H9 (cell line): ENCODE measurements at regions not wholly inside any gene's neighbourhood (a gene's known extent, or its start where the extent isn't known, plus 50 kb on each side); places are given as distances from the start of the nearest gene placed in this dataset.

Source experiments
- DNase-seq: peaks from one replicate; pipeline ENCODE4 v3.0.0-alpha.2; 2017
- H2AFZ ChIP-seq: one replicate; pipeline ENCODE4 v1.6.1; 2013; ENCODE audit warnings: mild to moderate bottlenecking, low read length, control low read depth, moderate library complexity
- H2AK5ac ChIP-seq: 2 replicates; pipeline ENCODE4 v1.6.1; 2013; ENCODE audit warnings: low read length, control low read depth, mixed read lengths; ENCODE audit not compliant: insufficient read length
- H2BK120ac ChIP-seq: one replicate; pipeline ENCODE4 v1.6.1; 2013; ENCODE audit warnings: low read depth, mild to moderate bottlenecking, low read length, control low read depth, inconsistent platforms; ENCODE audit not compliant: poor library complexity, severe bottlenecking
- H2BK12ac ChIP-seq: 2 replicates; pipeline ENCODE4 v1.6.1; 2013; ENCODE audit warnings: low read length, control low read depth, mixed read lengths, low read depth; ENCODE audit not compliant: insufficient read length
- H2BK15ac ChIP-seq: 2 replicates; pipeline ENCODE4 v1.6.1; 2013; ENCODE audit warnings: low read depth, low read length, control low read depth
- H2BK20ac ChIP-seq: one replicate; pipeline ENCODE4 v1.6.1; 2013; ENCODE audit warnings: low read depth, mild to moderate bottlenecking, low read length, control low read depth, inconsistent platforms; ENCODE audit not compliant: poor library complexity, severe bottlenecking
- H2BK5ac ChIP-seq: 2 replicates; pipeline ENCODE4 v1.6.1; 2013; ENCODE audit warnings: low read length, control low read depth, mixed read lengths; ENCODE audit not compliant: insufficient read length
- H3K14ac ChIP-seq: 2 replicates; pipeline ENCODE4 v1.6.1; 2013; ENCODE audit warnings: low read length, control low read depth; ENCODE audit not compliant: insufficient read depth
- H3K18ac ChIP-seq: 2 replicates; pipeline ENCODE4 v1.6.1; 2013; ENCODE audit warnings: low read depth, mild to moderate bottlenecking, mixed read lengths, low read length, control low read depth; ENCODE audit not compliant: insufficient read length
- H3K23ac ChIP-seq: 2 replicates; pipeline ENCODE4 v1.6.1; 2013; ENCODE audit warnings: low read length, control low read depth, mixed read lengths, low read depth; ENCODE audit not compliant: insufficient read length
- H3K23me2 ChIP-seq: 2 replicates; pipeline ENCODE4 v1.6.1; 2013; ENCODE audit warnings: low read depth, mild to moderate bottlenecking, mixed read lengths, low read length, control low read depth; ENCODE audit not compliant: insufficient read length, poor library complexity, severe bottlenecking
- H3K27ac ChIP-seq: 2 replicates; pipeline ENCODE4 v1.5.1; 2013; ENCODE audit warnings: low read length, control low read depth, mixed read lengths, low read depth; ENCODE audit not compliant: insufficient read length
- H3K27me3 ChIP-seq: 2 replicates; pipeline ENCODE4 v1.6.1; 2013; ENCODE audit warnings: low read length, control low read depth, inconsistent platforms; ENCODE audit not compliant: insufficient read depth
- H3K4ac ChIP-seq: 2 replicates; pipeline ENCODE4 v1.6.1; 2013; ENCODE audit warnings: low read depth, mild to moderate bottlenecking, control low read depth, inconsistent platforms, low read length, moderate library complexity
- H3K4me1 ChIP-seq: 2 replicates; pipeline ENCODE4 v1.6.1; 2013; ENCODE audit warnings: low read length, control low read depth, inconsistent platforms; ENCODE audit not compliant: insufficient read depth
- H3K4me2 ChIP-seq: 2 replicates; pipeline ENCODE4 v1.6.1; 2013; ENCODE audit warnings: low read length, control low read depth, mixed read lengths; ENCODE audit not compliant: insufficient read length, insufficient read depth
- H3K56ac ChIP-seq: 2 replicates; pipeline ENCODE4 v1.6.1; 2013; ENCODE audit warnings: low read depth, mild to moderate bottlenecking, mixed read lengths, low read length, control low read depth; ENCODE audit not compliant: insufficient read length
- H3K79me1 ChIP-seq: 2 replicates; pipeline ENCODE4 v1.6.1; 2013; ENCODE audit warnings: low read depth, mild to moderate bottlenecking, moderate library complexity, low read length, control low read depth, inconsistent platforms; ENCODE audit not compliant: insufficient read depth, poor library complexity, severe bottlenecking
- H3K79me2 ChIP-seq: 2 replicates; pipeline ENCODE4 v1.6.1; 2013; ENCODE audit warnings: low read length, control low read depth, inconsistent platforms; ENCODE audit not compliant: insufficient read depth
- H3K9ac ChIP-seq: 2 replicates; pipeline ENCODE4 v1.6.1; 2013; ENCODE audit warnings: low read length, control low read depth, mixed read lengths; ENCODE audit not compliant: insufficient read length; ENCODE audit errors: extremely low read depth
- H3K9me3 ChIP-seq: one replicate; pipeline ENCODE4 v1.6.1; 2013; ENCODE audit warnings: low read depth, low read length, inconsistent platforms; ENCODE audit not compliant: control insufficient read depth
- H3T11ph ChIP-seq: one replicate; pipeline ENCODE4 v1.6.1; 2013; ENCODE audit warnings: mild to moderate bottlenecking, low read length, control low read depth, inconsistent platforms
- H4K20me1 ChIP-seq: one replicate; pipeline ENCODE4 v1.6.1; 2013; ENCODE audit not compliant: control insufficient read depth, insufficient read length, insufficient read depth
- H4K5ac ChIP-seq: 2 replicates; pipeline ENCODE4 v1.6.1; 2013; ENCODE audit warnings: low read depth, mild to moderate bottlenecking, mixed read lengths, low read length, control low read depth; ENCODE audit not compliant: insufficient read length
- H4K8ac ChIP-seq: replicated peaks from 2 replicates; pipeline ENCODE4 v1.6.1; 2013; ENCODE audit warnings: low read length, control low read depth, mixed read lengths, low read depth; ENCODE audit not compliant: insufficient read length
- H4K91ac ChIP-seq: 2 replicates; pipeline ENCODE4 v1.6.1; 2013; ENCODE audit warnings: low read depth, mild to moderate bottlenecking, moderate library complexity, mixed read lengths, low read length, control low read depth; ENCODE audit not compliant: insufficient read length
- H3K27ac Mint-ChIP-seq, 3 experiments: 2 replicates in 2 of 3; 3 replicates in 1 of 3; pipeline ENCODE4 v1.8.0; 2020 to 2021; ENCODE audit warnings: mixed read lengths in 3 of 3, mild to moderate bottlenecking in 1 of 3, moderate library complexity in 1 of 3
- H3K27me3 Mint-ChIP-seq: 2 replicates; pipeline ENCODE4 v1.8.0; 2021; ENCODE audit warnings: low read depth, mild to moderate bottlenecking, moderate library complexity, mixed read lengths
- H3K36me3 Mint-ChIP-seq, 3 experiments: 2 replicates in 2 of 3; 3 replicates in 1 of 3; pipeline ENCODE4 v1.8.0; 2020 to 2021; ENCODE audit warnings: low read depth in 3 of 3, mixed read lengths in 3 of 3; ENCODE audit not compliant: insufficient read depth in 1 of 3
- H3K4me1 Mint-ChIP-seq, 2 experiments: 2 replicates each; pipeline ENCODE4 v1.8.0; 2020; ENCODE audit warnings: mixed read lengths in 2 of 2
- H3K4me3 Mint-ChIP-seq, 2 experiments: 2 replicates in 1 of 2; 3 replicates in 1 of 2; pipeline ENCODE4 v1.8.0; 2020 to 2021; ENCODE audit warnings: mild to moderate bottlenecking in 2 of 2, mixed read lengths in 2 of 2, moderate library complexity in 1 of 2
- H3K9me3 Mint-ChIP-seq, 2 experiments: 2 replicates in 1 of 2; 3 replicates in 1 of 2; pipeline ENCODE4 v1.8.0; 2020; ENCODE audit warnings: mild to moderate bottlenecking in 2 of 2, mixed read lengths in 2 of 2, moderate library complexity in 1 of 2
- CTCF ChIP-seq: fragments of 200-600 bp; sonication (generic); conservative IDR thresholded peaks from 3 replicates; pipeline ENCODE4 v1.8.0; 2021; ENCODE audit warnings: antibody characterized with exemption, mild to moderate bottlenecking
- WGBS: extraction: QIAGEN DNeasy Blood & Tissue Kit; methylation state at CpG from one replicate; pipeline ENCODE4 v1.1.7; 2013; ENCODE audit warnings: missing lambda C conversion rate, low lambda C conversion rate, mixed read lengths; ENCODE audit not compliant: insufficient read length; ENCODE audit errors: extremely low coverage; 5-methylcytosine and 5-hydroxymethylcytosine counted together

DNA sequence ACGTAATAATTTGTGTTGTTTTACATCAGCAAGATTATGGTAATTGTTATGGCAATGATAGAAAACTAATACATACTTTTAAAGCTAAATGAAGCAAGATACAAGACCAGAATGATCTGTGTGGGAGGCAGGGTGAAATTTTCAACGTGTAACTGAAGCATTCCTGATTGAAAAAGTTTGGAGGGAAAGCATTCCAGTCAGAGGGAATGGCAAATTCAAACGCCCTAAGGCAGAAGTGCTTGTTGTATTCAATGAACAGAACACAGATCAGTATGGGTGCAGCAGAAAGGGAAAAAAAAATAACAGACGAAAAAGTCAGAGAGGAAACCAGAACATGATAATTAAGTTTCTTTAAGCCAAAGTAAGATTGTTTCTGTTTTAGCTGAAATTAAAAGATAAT lies 928.5 kb upstream of the SLITRK1 start:
- no peak overlapping the region for H4K5ac ChIP-seq
- H3K23me2 ChIP-seq, result no peaks in the 10 kb centered on the region

More for the DNA sequence above, 928.5 kb upstream of the SLITRK1 start:
- no peaks in the 10 kb centered on the region for H3K9me3 ChIP-seq
- Mint-ChIP-seq H3K4me1 (peaks cover 6 to 11% of the 10 kb centered on the region in 2 experiments), H3K27ac (peak overlapping the region in 1 of 3 experiments; percentile 14; a peak in 1 of 7 replicates), H3K27me3 (no peaks in the 10 kb centered on the region), H3K9me3 (no peaks in the 10 kb centered on the region), H3K4me3 (no peak overlapping the region), H3K36me3 (no peaks in the 10 kb centered on the region)
- no peak overlapping the region for H3K56ac ChIP-seq
- no peak overlapping the region for H3K4me2 ChIP-seq
- no peak overlapping the region for H2AFZ ChIP-seq
- H3K23ac ChIP-seq, result no peak overlapping the region
- no peak overlapping the region for H2BK20ac ChIP-seq
- no peak overlapping the region for H3K4ac ChIP-seq
- DNase-seq, result no peak
- no peak for TF ChIP-seq CTCF
- no peaks in the 10 kb centered on the region for H4K20me1 ChIP-seq
- no peak overlapping the region for H2AK5ac ChIP-seq
- no peaks in the 10 kb centered on the region for H3K79me2 ChIP-seq
- no peak overlapping the region for H3K14ac ChIP-seq
- H3K27me3 ChIP-seq, result no peaks in the 10 kb centered on the region
- no peaks in the 10 kb centered on the region for H3K4me1 ChIP-seq
- H2BK5ac ChIP-seq, result no peak overlapping the region
- H3T11ph ChIP-seq, result no peak overlapping the region
- no peak overlapping the region for H3K27ac ChIP-seq
- H4K8ac ChIP-seq, result no peak overlapping the region
- H2BK120ac ChIP-seq, result no peak overlapping the region
- no peaks in the 10 kb centered on the region for H3K79me1 ChIP-seq
- no peak overlapping the region for H3K18ac ChIP-seq
- WGBS, result no CpG with 5 or more reads among the region's 4 CpGs
- no peak overlapping the region for H2BK15ac ChIP-seq
- no peak overlapping the region for H3K9ac ChIP-seq
- no peak overlapping the region for H4K91ac ChIP-seq
- no peak overlapping the region for H2BK12ac ChIP-seq
